Upper lobe of right lung (tissue), 1 donor: ENCODE measurements at regions not wholly inside any gene's neighbourhood (a gene's known extent, or its start where the extent isn't known, plus 50 kb on each side); places are given as distances from the start of the nearest gene placed in this dataset.
A peak's percentile ranks its signal among the peaks of the same experiment; 100 is the strongest.

Experiments
- ATAC-seq: fragments of 200-7000 bp; cut with Tn5 transposase; one replicate; pipeline ENCODE4 v1.9.1; 2020; ENCODE audit warnings: mild to moderate bottlenecking, moderate library complexity
- DNase-seq: peaks from one replicate; pipeline ENCODE4 v3.0.0-alpha.2; 2020
- H3K27ac ChIP-seq: fragments of 200-600 bp; one replicate; pipeline ENCODE4 v1.8.0; 2022
- H3K27me3 ChIP-seq: fragments of 200-600 bp; one replicate; pipeline ENCODE4 v1.8.0; 2022; ENCODE audit warnings: mild to moderate bottlenecking
- H3K36me3 ChIP-seq: fragments of 200-600 bp; one replicate; pipeline ENCODE4 v1.8.0; 2022
- H3K4me1 ChIP-seq: fragments of 200-600 bp; one replicate; pipeline ENCODE4 v1.8.0; 2022
- H3K4me3 ChIP-seq: fragments of 200-600 bp; one replicate; pipeline ENCODE4 v1.8.0; 2022; ENCODE audit warnings: mild to moderate bottlenecking
- H3K9me3 ChIP-seq: fragments of 200-600 bp; one replicate; pipeline ENCODE4 v1.8.0; 2022
- intact Hi-C: fragments of 100-400 bp; cut with DNase I; formaldehyde crosslinking; loops from one replicate; pipeline ENCODE4 v1.11.0; 2022
- TF ChIP-seq, protein P1 (sequence below): fragments of 200-600 bp; IDR thresholded peaks from one replicate; pipeline ENCODE4 v1.8.0; 2022; ENCODE audit warnings: antibody characterized with exemption
- donor health status: DM: no; HTN: yes; CAD: no; lungs with severe emphysema.

DNA sequence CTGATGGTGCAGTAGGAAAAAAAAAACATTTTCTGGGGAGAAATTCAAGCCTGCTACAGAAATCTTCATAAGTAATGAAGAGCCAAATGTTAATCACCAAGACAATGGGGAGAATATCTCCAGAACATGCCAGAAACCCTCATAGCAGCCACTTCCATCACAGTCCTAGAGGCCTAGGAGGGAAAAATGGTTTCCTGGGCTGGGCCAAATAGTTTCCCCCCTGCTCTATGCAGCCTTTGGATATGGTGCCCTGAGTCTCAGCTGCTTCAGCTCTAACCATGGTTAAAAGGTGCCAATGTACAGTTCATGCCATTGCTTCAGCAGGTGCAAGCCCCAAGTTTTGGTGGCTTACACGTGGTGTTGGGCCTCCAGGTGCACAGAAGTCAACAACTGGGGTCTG lies 113.1 kb downstream of the ZNF648 start:
- ATAC-seq, result no peak
- no peak for DNase-seq
- intact Hi-C loops, result no loop called here
- no peak overlapping the region for H3K4me3 ChIP-seq
- no peaks in the 10 kb centered on the region for H3K27me3 ChIP-seq
- no peaks in the 10 kb centered on the region for H3K4me1 ChIP-seq
- TF ChIP-seq, protein P1, sequence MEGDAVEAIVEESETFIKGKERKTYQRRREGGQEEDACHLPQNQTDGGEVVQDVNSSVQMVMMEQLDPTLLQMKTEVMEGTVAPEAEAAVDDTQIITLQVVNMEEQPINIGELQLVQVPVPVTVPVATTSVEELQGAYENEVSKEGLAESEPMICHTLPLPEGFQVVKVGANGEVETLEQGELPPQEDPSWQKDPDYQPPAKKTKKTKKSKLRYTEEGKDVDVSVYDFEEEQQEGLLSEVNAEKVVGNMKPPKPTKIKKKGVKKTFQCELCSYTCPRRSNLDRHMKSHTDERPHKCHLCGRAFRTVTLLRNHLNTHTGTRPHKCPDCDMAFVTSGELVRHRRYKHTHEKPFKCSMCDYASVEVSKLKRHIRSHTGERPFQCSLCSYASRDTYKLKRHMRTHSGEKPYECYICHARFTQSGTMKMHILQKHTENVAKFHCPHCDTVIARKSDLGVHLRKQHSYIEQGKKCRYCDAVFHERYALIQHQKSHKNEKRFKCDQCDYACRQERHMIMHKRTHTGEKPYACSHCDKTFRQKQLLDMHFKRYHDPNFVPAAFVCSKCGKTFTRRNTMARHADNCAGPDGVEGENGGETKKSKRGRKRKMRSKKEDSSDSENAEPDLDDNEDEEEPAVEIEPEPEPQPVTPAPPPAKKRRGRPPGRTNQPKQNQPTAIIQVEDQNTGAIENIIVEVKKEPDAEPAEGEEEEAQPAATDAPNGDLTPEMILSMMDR, result no peak
- H3K9me3 ChIP-seq, result no peaks in the 10 kb centered on the region
- H3K27ac ChIP-seq, result no peak overlapping the region
- no peaks in the 10 kb centered on the region for H3K36me3 ChIP-seq

DNA sequence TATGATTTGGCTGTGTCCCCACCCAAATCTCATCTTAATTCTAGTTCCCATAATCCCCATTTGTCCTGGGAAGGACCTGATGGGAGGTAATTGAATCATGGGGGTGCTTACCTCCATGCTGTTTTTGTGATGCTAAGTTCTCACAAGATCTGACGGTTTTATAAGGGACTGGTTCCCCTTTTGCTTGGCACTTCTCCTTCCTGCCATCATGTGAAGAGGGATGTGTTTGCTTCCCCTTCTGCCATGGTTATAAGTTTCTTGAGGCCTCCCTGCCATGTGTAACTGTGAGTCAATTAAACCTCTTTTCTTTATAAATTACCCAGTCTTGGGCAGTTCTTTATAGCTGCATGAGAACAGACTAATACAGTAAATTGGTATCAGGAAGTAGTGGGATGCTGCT lies 114.1 kb downstream of the ZNF648 start:
- DNase-seq (no peak), ATAC-seq (no peak)
- TF ChIP-seq, protein P1, result no peak
- no peaks in the 10 kb centered on the region for H3K4me1 ChIP-seq
- H3K36me3 ChIP-seq, result no peaks in the 10 kb centered on the region
- H3K27ac ChIP-seq, result no peak overlapping the region
- H3K4me3 ChIP-seq, result no peak overlapping the region
- intact Hi-C loops, result no loop called here
- H3K27me3 ChIP-seq, result no peaks in the 10 kb centered on the region
- H3K9me3 ChIP-seq, result no peaks in the 10 kb centered on the region

DNA sequence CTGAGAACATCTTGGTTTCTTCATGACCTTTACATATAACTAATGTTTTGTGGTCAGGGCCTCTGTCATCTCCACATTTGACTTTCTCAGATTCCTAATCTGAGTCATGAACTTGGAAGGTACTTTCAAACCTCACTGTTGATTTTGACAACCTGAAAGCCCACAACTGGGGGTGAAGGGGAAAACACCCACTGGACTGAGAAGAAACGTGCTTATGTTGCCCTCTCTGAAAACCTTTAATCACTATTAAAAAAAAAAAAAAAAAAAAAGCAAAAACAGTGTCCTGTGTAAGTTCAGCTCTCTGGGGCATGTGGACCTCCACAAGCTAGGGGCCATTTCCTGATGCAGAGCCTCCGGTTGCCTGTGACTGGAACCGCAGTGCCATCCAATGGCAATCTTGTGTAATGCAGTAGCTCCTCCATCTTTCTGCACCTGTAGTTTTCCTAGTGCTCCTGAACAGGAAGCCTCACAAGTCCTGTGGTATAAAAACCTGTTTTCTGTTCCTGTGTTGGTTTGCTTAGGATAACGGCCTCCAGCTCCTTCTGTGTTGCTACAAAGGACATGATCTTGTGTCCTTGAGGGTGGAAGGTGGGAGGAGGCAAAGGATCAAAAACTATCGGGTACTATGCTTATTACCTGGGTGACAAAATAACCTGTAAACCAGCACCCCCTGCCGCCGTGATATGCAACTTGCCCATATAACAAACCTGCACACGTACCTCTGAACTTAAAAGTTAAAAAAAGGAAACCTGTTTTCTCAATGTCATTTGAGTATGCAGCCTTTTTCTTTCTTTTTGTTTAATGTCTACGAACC lies 124.5 kb downstream of the ZNF648 start:
- no peaks in the 10 kb centered on the region for H3K27me3 ChIP-seq
- no peak overlapping the region for H3K4me3 ChIP-seq
- TF ChIP-seq, protein P1, result peak; percentile 54
- no peaks in the 10 kb centered on the region for H3K36me3 ChIP-seq
- no peak overlapping the region for H3K27ac ChIP-seq
- intact Hi-C loops, result no loop called here
- H3K9me3 ChIP-seq, result no peaks in the 10 kb centered on the region
- DNase-seq, result peak; percentile 69
- peak; percentile 92 for ATAC-seq
- no peaks in the 10 kb centered on the region for H3K4me1 ChIP-seq

DNA sequence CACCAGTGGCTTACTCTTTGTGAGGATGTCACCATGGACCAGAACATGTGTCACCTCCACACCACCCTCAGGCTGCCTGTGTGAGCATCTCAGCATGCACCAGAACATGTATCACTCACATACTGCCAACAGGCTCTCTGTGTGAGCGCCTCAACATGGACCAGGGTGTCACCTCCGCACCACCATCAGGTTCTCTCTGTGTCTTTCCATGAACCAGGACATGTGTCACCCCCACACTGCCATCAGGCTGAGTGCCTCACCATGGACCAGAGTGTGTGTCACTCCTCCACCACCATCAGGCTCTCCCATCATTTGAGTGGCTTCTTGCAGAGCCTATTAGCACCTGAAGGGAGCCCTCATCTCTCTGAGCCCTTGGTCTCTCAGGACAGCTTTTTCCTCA lies 125.2 kb downstream of the ZNF648 start:
- Histone ChIP-seq H3K4me1 (no peaks in the 10 kb centered on the region), H3K27me3 (no peaks in the 10 kb centered on the region), H3K9me3 (no peaks in the 10 kb centered on the region), H3K4me3 (no peak overlapping the region), H3K27ac (no peak overlapping the region), H3K36me3 (no peaks in the 10 kb centered on the region)
- TF ChIP-seq, protein P1, result no peak
- DNase-seq, result no peak
- no peak for ATAC-seq
- intact Hi-C loops, result no loop called here

DNA sequence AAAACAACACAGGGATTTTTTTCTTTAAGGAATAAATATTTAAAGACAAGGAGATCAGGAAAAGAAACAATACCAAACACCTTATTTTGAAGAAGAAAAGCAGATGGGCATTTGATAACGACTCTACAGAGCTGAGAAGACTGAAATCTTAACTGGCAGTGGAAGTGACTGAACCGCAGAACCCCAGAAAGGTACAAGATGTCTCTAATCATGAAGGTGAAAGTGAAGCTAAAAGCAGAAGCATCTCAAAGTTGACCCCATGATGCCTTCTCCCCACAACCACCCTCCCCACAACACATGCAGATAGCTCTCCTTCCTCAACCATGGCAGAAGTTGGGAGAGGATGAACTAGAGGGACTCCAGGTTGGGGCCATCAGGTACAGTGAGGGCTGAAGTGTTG lies 129.6 kb downstream of the ZNF648 start:
- TF ChIP-seq, protein P1, result no peak
- Histone ChIP-seq H3K27ac (no peak overlapping the region), H3K4me1 (no peaks in the 10 kb centered on the region), H3K9me3 (no peaks in the 10 kb centered on the region), H3K4me3 (no peak overlapping the region), H3K27me3 (no peaks in the 10 kb centered on the region), H3K36me3 (no peaks in the 10 kb centered on the region)
- ATAC-seq (no peak), DNase-seq (no peak)
- intact Hi-C loops, result no loop called here
